22Rv1 (cell line): ENCODE measurements at regions not wholly inside any gene's neighbourhood (a gene's known extent, or its start where the extent isn't known, plus 50 kb on each side); places are given as distances from the start of the nearest gene placed in this dataset.

Experiments
- H3K27ac ChIP-seq: fragments of 450-650 bp; 2 replicates; pipeline ENCODE4 v1.5.1; 2017
- CTCF ChIP-seq: fragments of 450-650 bp; IDR thresholded peaks from 2 replicates; pipeline ENCODE4 v1.5.1; 2017; ENCODE audit warnings: mild to moderate bottlenecking
- ZFX ChIP-seq: fragments of 450-650 bp; IDR thresholded peaks from 2 replicates; pipeline ENCODE4 v1.6.1; 2017; ENCODE audit warnings: antibody characterized with exemption, borderline replicate concordance

GRCh38 chr18:35826477-35826876, 146.0 kb upstream of the RMP24 start:
- no peak overlapping the region for H3K27ac ChIP-seq
- TF ChIP-seq CTCF = no peak
- no peak for TF ChIP-seq ZFX

- no peak overlapping the region for H3K27ac ChIP-seq
- no peak for TF ChIP-seq CTCF
- TF ChIP-seq ZFX = no peak
These were observed 145.1 kb upstream of the RMP24 start for GRCh38 chr18:35827275-35827902.

GRCh38 chr18:35827903-35828275, 144.6 kb upstream of the RMP24 start:
- no peak overlapping the region for H3K27ac ChIP-seq
- TF ChIP-seq ZFX = no peak
- TF ChIP-seq CTCF = no peak

- TF ChIP-seq CTCF = no peak
- no peak for TF ChIP-seq ZFX
- no peak overlapping the region for H3K27ac ChIP-seq
These were observed 143.9 kb upstream of the RMP24 start for GRCh38 chr18:35828591-35828990.

- no peak overlapping the region for H3K27ac ChIP-seq
- no peak for TF ChIP-seq CTCF
- TF ChIP-seq ZFX = no peak
These were observed 137.1 kb upstream of the RMP24 start for GRCh38 chr18:35835366-35835765.

GRCh38 chr18:35835833-35836232, 136.6 kb upstream of the RMP24 start:
- no peak for TF ChIP-seq ZFX
- TF ChIP-seq CTCF = no peak
- no peak overlapping the region for H3K27ac ChIP-seq

- TF ChIP-seq ZFX = no peak
- TF ChIP-seq CTCF = no peak
- H3K27ac ChIP-seq = no peak overlapping the region
These were observed 135.5 kb upstream of the RMP24 start for GRCh38 chr18:35836932-35837331.
